HEK293 (cell line): ENCODE measurements at regions not wholly inside any gene's neighbourhood (a gene's known extent, or its start where the extent isn't known, plus 50 kb on each side); places are given as distances from the start of the nearest gene placed in this dataset.

Source experiments
- CTCF ChIA-PET: fragments of 350-600 bp; formaldehyde crosslinking; extraction: SDS; loops from one replicate; lab custom pipeline; 2021; ENCODE audit warnings: antibody characterized with exemption; lab: Yijun Ruan, JAX
- POLR2A ChIA-PET: fragments of 300-600 bp; formaldehyde crosslinking; extraction: SDS; loops from one replicate; lab custom pipeline; 2020; ENCODE audit warnings: antibody characterized with exemption, inconsistent platforms; lab: Yijun Ruan, JAX
- H3K27ac ChIP-seq: fragments of 200-500 bp; sonication (Bioruptor generic); 2 replicates; pipeline ENCODE4 v1.5.1; 2014; ENCODE audit warnings: low read depth, low read length, control low read depth, inconsistent platforms; ENCODE audit errors: extremely low read depth
- H3K36me3 ChIP-seq, 2 experiments: fragments of 200-500 bp in 1 of 2; sonication (Bioruptor generic) in 1 of 2; 1 replicate in 1 of 2; 2 replicates in 1 of 2; pipeline ENCODE4 v1.5.1; 2014 to 2017; ENCODE audit warnings: inconsistent platforms in 2 of 2, low read length in 2 of 2; ENCODE audit not compliant: control insufficient read depth in 2 of 2, insufficient read depth in 1 of 2
- H3K4me1 ChIP-seq: fragments of 200-500 bp; sonication (Bioruptor generic); 2 replicates; pipeline ENCODE4 v1.5.1; 2014; ENCODE audit warnings: mild to moderate bottlenecking, low read length, inconsistent platforms; ENCODE audit not compliant: control insufficient read depth, insufficient read depth
- H3K4me3 ChIP-seq: 2 replicates; pipeline ENCODE4 v1.5.1; 2011; ENCODE audit warnings: low read depth, mild to moderate bottlenecking, control low read depth, low read length, moderate library complexity
- H3K9me3 ChIP-seq: fragments of 200-500 bp; sonication (Bioruptor generic); 2 replicates; pipeline ENCODE4 v1.5.1; 2014; ENCODE audit warnings: low read depth, low read length, inconsistent platforms; ENCODE audit not compliant: control insufficient read depth, insufficient read depth
- FEZF1 ChIP-seq: fragments of 450-650 bp; formaldehyde crosslinking; IDR thresholded peaks from 2 replicates; pipeline ENCODE4 v1.5.1; 2016; ENCODE audit warnings: missing biosample characterization, missing genetic modification characterization
- GLI2 ChIP-seq: fragments of 450-650 bp; formaldehyde crosslinking; IDR thresholded peaks from 2 replicates; pipeline ENCODE4; 2017; ENCODE audit warnings: missing biosample characterization, missing genetic modification characterization, low read depth, borderline replicate concordance
- GLIS2 ChIP-seq: fragments of 450-650 bp; formaldehyde crosslinking; IDR thresholded peaks from 2 replicates; pipeline ENCODE4 v1.5.1; 2016; ENCODE audit warnings: missing biosample characterization, missing genetic modification characterization
- HOXD13 ChIP-seq: sonication (generic); formaldehyde crosslinking; IDR thresholded peaks from 2 replicates; pipeline ENCODE4 v1.8.0; 2022; ENCODE audit warnings: missing genetic modification reagents, borderline replicate concordance
- KLF16 ChIP-seq: fragments of 450-650 bp; formaldehyde crosslinking; IDR thresholded peaks from 2 replicates; pipeline ENCODE4 v1.5.1; 2017; ENCODE audit warnings: missing biosample characterization, missing genetic modification characterization
- WT1 ChIP-seq: fragments of 450-650 bp; formaldehyde crosslinking; IDR thresholded peaks from 2 replicates; pipeline ENCODE4 v1.5.1; 2016; ENCODE audit warnings: missing biosample characterization, missing genetic modification characterization
- ZFHX2 ChIP-seq: fragments of 450-650 bp; formaldehyde crosslinking; conservative IDR thresholded peaks from 2 replicates; pipeline ENCODE4 v1.5.1; 2016; ENCODE audit warnings: missing biosample characterization, missing genetic modification characterization
- ZFP69B ChIP-seq: fragments of 450-650 bp; formaldehyde crosslinking; IDR thresholded peaks from 2 replicates; pipeline ENCODE4 v1.5.1; 2016; ENCODE audit warnings: missing biosample characterization, missing genetic modification characterization
- ZIC2 ChIP-seq: fragments of 450-650 bp; formaldehyde crosslinking; IDR thresholded peaks from 2 replicates; pipeline ENCODE4 v1.5.1; 2016; ENCODE audit warnings: missing biosample characterization, missing genetic modification characterization
- ZNF132 ChIP-seq: fragments of 450-650 bp; formaldehyde crosslinking; IDR thresholded peaks from 2 replicates; pipeline ENCODE4 v1.5.1; 2017; ENCODE audit warnings: missing biosample characterization, missing genetic modification characterization, borderline replicate concordance
- ZNF148 ChIP-seq: fragments of 450-650 bp; formaldehyde crosslinking; IDR thresholded peaks from 2 replicates; pipeline ENCODE4 v1.5.0; 2017; ENCODE audit warnings: missing biosample characterization, missing genetic modification characterization, borderline replicate concordance
- ZNF169 ChIP-seq: fragments of 450-650 bp; formaldehyde crosslinking; IDR thresholded peaks from 2 replicates; pipeline ENCODE4 v1.5.1; 2016; ENCODE audit warnings: missing biosample characterization, missing genetic modification characterization
- ZNF174 ChIP-seq: fragments of 450-650 bp; formaldehyde crosslinking; IDR thresholded peaks from 2 replicates; pipeline ENCODE4 v1.5.0; 2017; ENCODE audit warnings: missing biosample characterization, mild to moderate bottlenecking, missing genetic modification characterization
- ZNF223 ChIP-seq: fragments of 450-650 bp; formaldehyde crosslinking; IDR thresholded peaks from 2 replicates; pipeline ENCODE4 v1.5.1; 2016; ENCODE audit warnings: missing biosample characterization, missing genetic modification characterization
- ZNF23 ChIP-seq: fragments of 450-650 bp; formaldehyde crosslinking; IDR thresholded peaks from 2 replicates; pipeline ENCODE4 v1.5.1; 2016; ENCODE audit warnings: missing biosample characterization, missing genetic modification characterization, borderline replicate concordance
- ZNF394 ChIP-seq: fragments of 450-650 bp; formaldehyde crosslinking; IDR thresholded peaks from 2 replicates; pipeline ENCODE4 v1.5.1; 2016; ENCODE audit warnings: missing biosample characterization, missing genetic modification characterization, mild to moderate bottlenecking, moderate library complexity, borderline replicate concordance
- ZNF404 ChIP-seq: fragments of 450-650 bp; formaldehyde crosslinking; IDR thresholded peaks from 2 replicates; pipeline ENCODE4 v1.5.1; 2017; ENCODE audit warnings: missing biosample characterization, missing genetic modification characterization
- ZNF560 ChIP-seq: fragments of 450-650 bp; formaldehyde crosslinking; IDR thresholded peaks from 2 replicates; pipeline ENCODE4 v1.5.1; 2017; ENCODE audit warnings: missing biosample characterization, missing genetic modification characterization, borderline replicate concordance
- ZNF561 ChIP-seq: fragments of 450-650 bp; IDR thresholded peaks from 2 replicates; pipeline ENCODE4 v1.5.1; 2018; ENCODE audit warnings: missing biosample characterization, missing genetic modification characterization, borderline replicate concordance
- ZSCAN16 ChIP-seq: fragments of 450-650 bp; formaldehyde crosslinking; IDR thresholded peaks from 2 replicates; pipeline ENCODE4 v1.5.1; 2016; ENCODE audit warnings: missing biosample characterization, missing genetic modification characterization
- TF ChIP-seq, protein P1 (sequence below): fragments of 450-650 bp; formaldehyde crosslinking; IDR thresholded peaks from 2 replicates; pipeline ENCODE4 v1.5.1; 2016; ENCODE audit warnings: missing biosample characterization, missing genetic modification characterization, borderline replicate concordance
- TF ChIP-seq, protein P2 (sequence below): fragments of 450-650 bp; formaldehyde crosslinking; IDR thresholded peaks from 2 replicates; pipeline ENCODE4 v1.5.1; 2017; ENCODE audit warnings: missing biosample characterization, missing genetic modification characterization
- TF ChIP-seq, protein P3 (sequence below): fragments of 450-650 bp; formaldehyde crosslinking; IDR thresholded peaks from 2 replicates; pipeline ENCODE4 v1.5.1; 2016; ENCODE audit warnings: missing biosample characterization, missing genetic modification characterization, low read depth

GRCh38 chr5:142427015-142427364 is 102.2 kb upstream of the SPRY4 start:
- TF ChIP-seq WT1 (tag by site-specific recombination) (no peak), ZNF148 (tag by site-specific recombination) (no peak), ZFP69B (tag by site-specific recombination) (no peak), FEZF1 (tag by site-specific recombination) (no peak), ZSCAN16 (no peak), GLIS2 (tag by site-specific recombination) (no peak), ZNF404 (no peak), ZFHX2 (no peak), KLF16 (tag by site-specific recombination) (no peak), ZIC2 (tag by site-specific recombination) (no peak), HOXD13 (no peak), ZNF223 (tag by site-specific recombination) (no peak), GLI2 (tag by site-specific recombination) (no peak), ZNF394 (tag by site-specific recombination) (no peak), ZNF561 (tag by site-specific recombination) (no peak), ZNF169 (tag by site-specific recombination) (no peak)
- TF ChIP-seq, protein P1, sequence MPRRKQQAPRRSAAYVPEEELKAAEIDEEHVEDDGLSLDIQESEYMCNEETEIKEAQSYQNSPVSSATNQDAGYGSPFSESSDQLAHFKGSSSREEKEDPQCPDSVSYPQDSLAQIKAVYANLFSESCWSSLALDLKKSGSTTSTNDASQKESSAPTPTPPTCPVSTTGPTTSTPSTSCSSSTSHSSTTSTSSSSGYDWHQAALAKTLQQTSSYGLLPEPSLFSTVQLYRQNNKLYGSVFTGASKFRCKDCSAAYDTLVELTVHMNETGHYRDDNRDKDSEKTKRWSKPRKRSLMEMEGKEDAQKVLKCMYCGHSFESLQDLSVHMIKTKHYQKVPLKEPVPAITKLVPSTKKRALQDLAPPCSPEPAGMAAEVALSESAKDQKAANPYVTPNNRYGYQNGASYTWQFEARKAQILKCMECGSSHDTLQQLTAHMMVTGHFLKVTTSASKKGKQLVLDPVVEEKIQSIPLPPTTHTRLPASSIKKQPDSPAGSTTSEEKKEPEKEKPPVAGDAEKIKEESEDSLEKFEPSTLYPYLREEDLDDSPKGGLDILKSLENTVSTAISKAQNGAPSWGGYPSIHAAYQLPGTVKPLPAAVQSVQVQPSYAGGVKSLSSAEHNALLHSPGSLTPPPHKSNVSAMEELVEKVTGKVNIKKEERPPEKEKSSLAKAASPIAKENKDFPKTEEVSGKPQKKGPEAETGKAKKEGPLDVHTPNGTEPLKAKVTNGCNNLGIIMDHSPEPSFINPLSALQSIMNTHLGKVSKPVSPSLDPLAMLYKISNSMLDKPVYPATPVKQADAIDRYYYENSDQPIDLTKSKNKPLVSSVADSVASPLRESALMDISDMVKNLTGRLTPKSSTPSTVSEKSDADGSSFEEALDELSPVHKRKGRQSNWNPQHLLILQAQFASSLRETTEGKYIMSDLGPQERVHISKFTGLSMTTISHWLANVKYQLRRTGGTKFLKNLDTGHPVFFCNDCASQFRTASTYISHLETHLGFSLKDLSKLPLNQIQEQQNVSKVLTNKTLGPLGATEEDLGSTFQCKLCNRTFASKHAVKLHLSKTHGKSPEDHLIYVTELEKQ (tag by site-specific recombination): no peak
- H3K4me3 ChIP-seq: no peak overlapping the region
- CTCF ChIA-PET: interaction anchor here (0.5 to 0.6 kb wide), 2 partner anchors 86 to 1076 kb away, joined by 3 to 4 read pairs; no protein-coding TSS in a partner anchor
- POLR2A ChIA-PET: no interaction called here
- no peaks in the 10 kb centered on the region for H3K9me3 ChIP-seq
- no peak overlapping the region for H3K27ac ChIP-seq
- no peaks in the 10 kb centered on the region for H3K36me3 ChIP-seq
- no peaks in the 10 kb centered on the region for H3K4me1 ChIP-seq

DNA sequence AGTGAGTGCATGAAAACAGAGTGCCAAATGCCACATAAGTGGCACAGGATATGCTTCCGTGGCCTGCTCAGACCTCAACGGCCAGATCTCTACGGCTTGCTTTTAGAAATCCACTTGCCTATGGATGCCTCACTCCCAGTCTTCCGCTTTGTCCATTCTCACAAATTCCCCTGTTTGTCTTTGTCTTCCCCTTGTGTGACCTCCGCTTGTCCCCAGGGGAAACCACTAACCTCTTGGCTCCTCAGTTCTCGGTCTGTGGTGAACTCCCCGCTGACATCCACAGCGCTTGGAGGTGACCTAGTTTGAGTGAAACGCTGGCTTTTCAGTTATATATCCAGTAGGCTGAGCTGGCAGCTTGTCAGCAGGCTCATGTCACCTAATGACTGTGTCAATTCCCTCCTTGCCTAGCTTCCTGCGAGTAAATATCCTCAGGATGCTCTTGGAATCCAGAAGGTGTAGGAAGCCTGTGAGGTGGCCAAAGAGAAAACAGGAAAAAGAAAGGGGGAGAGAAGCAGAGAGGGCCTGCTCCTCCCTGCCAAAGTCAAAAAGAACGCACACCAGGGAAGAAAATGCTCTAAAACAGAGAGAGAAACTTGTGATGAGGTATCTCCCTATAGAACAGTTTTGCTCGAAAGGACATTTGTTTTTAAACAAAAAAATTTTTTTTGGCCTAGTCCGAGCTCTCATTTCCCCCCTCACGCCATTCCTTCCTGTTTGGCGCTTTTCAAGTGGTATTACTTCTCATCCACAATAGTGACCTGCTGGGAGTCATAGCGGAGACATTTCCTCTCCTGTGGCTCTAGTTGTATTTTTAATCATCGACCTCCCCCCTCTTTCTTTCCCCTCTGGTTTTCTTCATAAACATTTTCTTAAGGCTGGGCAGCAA is 101.6 kb upstream of the SPRY4 start:
- ChIA-PET POLR2A (no interaction called here), CTCF (interaction anchor here (0.5 to 0.6 kb wide), 2 partner anchors 87 to 1077 kb away, joined by 3 to 4 read pairs; no protein-coding TSS in a partner anchor)
- Histone ChIP-seq H3K4me3 (no peak overlapping the region), H3K36me3 (no peaks in the 10 kb centered on the region), H3K4me1 (no peaks in the 10 kb centered on the region), H3K9me3 (no peaks in the 10 kb centered on the region), H3K27ac (no peak overlapping the region)
- TF ChIP-seq ZNF560 (tag by site-specific recombination) (no peak), ZNF132 (tag by site-specific recombination) (no peak), ZNF174 (tag by site-specific recombination) (no peak), GLIS2 (tag by site-specific recombination) (no peak), ZNF23 (tag by site-specific recombination) (no peak)
- TF ChIP-seq, protein P2, sequence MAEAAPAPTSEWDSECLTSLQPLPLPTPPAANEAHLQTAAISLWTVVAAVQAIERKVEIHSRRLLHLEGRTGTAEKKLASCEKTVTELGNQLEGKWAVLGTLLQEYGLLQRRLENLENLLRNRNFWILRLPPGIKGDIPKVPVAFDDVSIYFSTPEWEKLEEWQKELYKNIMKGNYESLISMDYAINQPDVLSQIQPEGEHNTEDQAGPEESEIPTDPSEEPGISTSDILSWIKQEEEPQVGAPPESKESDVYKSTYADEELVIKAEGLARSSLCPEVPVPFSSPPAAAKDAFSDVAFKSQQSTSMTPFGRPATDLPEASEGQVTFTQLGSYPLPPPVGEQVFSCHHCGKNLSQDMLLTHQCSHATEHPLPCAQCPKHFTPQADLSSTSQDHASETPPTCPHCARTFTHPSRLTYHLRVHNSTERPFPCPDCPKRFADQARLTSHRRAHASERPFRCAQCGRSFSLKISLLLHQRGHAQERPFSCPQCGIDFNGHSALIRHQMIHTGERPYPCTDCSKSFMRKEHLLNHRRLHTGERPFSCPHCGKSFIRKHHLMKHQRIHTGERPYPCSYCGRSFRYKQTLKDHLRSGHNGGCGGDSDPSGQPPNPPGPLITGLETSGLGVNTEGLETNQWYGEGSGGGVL (tag by site-specific recombination): no peak
- TF ChIP-seq, protein P3, sequence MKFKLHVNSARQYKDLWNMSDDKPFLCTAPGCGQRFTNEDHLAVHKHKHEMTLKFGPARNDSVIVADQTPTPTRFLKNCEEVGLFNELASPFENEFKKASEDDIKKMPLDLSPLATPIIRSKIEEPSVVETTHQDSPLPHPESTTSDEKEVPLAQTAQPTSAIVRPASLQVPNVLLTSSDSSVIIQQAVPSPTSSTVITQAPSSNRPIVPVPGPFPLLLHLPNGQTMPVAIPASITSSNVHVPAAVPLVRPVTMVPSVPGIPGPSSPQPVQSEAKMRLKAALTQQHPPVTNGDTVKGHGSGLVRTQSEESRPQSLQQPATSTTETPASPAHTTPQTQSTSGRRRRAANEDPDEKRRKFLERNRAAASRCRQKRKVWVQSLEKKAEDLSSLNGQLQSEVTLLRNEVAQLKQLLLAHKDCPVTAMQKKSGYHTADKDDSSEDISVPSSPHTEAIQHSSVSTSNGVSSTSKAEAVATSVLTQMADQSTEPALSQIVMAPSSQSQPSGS (tag by site-specific recombination): no peak
